HG03064 (cell line): ENCODE measurements at regions not wholly inside any gene's neighbourhood (a gene's known extent, or its start where the extent isn't known, plus 50 kb on each side); places are given as distances from the start of the nearest gene placed in this dataset.
"Not testable (repeated sequence)": the region's sequence is repeated elsewhere in the genome, so short reads cannot be mapped to it uniquely, and the experiment has no call there.

Source experiments
- ATAC-seq: cut with Tn5 transposase; IDR thresholded peaks from one replicate; pipeline ENCODE4 v1.9.1; 2021; ENCODE audit warnings: low read depth; ENCODE audit not compliant: unreplicated experiment

- ATAC-seq: no peak
Measured at GRCh38 chr15:98311566-98312188, 336.7 kb upstream of the IGF1R start.

GRCh38 chr15:98312913-98313312 is 335.4 kb upstream of the IGF1R start:
- no peak for ATAC-seq

- ATAC-seq: no peak
Measured at GRCh38 chr15:98315971-98316370, 332.4 kb upstream of the IGF1R start.

GRCh38 chr15:98321896-98322295 is 326.4 kb upstream of the IGF1R start:
- no peak for ATAC-seq

GRCh38 chr15:98322581-98322980 is 325.8 kb upstream of the IGF1R start:
- ATAC-seq: no peak

GRCh38 chr15:98324341-98324970 is 323.9 kb upstream of the IGF1R start:
- no peak for ATAC-seq

GRCh38 chr15:98326804-98327203 is 321.5 kb upstream of the IGF1R start:
- ATAC-seq: no peak

- no peak for ATAC-seq
Measured at GRCh38 chr15:98330258-98330657, 318.1 kb upstream of the IGF1R start.

GRCh38 chr15:98330692-98331435 is 317.5 kb upstream of the IGF1R start:
- ATAC-seq: no peak

GRCh38 chr15:98331676-98332075 is 316.7 kb upstream of the IGF1R start:
- ATAC-seq: no peak

- no peak for ATAC-seq
Measured at GRCh38 chr15:98333251-98333650, 315.1 kb upstream of the IGF1R start.

GRCh38 chr15:98342911-98343310 is 305.4 kb upstream of the IGF1R start:
- no peak for ATAC-seq

- ATAC-seq: no peak
Measured at GRCh38 chr15:98344591-98344990, 303.7 kb upstream of the IGF1R start.

GRCh38 chr15:98347001-98347400 is 301.3 kb upstream of the IGF1R start:
- ATAC-seq: no peak

- ATAC-seq: no peak
Measured at GRCh38 chr15:98347866-98348265, 300.5 kb upstream of the IGF1R start.

- ATAC-seq: no peak
Measured at GRCh38 chr15:98350276-98350675, 298.1 kb upstream of the IGF1R start.

- not testable (repeated sequence) for ATAC-seq
Measured at GRCh38 chr15:98358274-98358673, 290.1 kb upstream of the IGF1R start.

GRCh38 chr15:98358971-98359370 is 289.4 kb upstream of the IGF1R start:
- no peak for ATAC-seq

GRCh38 chr15:98363416-98363815 is 284.9 kb upstream of the IGF1R start:
- no peak for ATAC-seq

GRCh38 chr15:98363955-98364354 is 284.4 kb upstream of the IGF1R start:
- no peak for ATAC-seq

GRCh38 chr15:98369081-98369716 is 279.1 kb upstream of the IGF1R start:
- no peak for ATAC-seq
